ENCODE measurements at regions not wholly inside any gene's neighbourhood (a gene's known extent, or its start where the extent isn't known, plus 50 kb on each side); places are given as distances from the start of the nearest gene placed in this dataset.

- no peak for TF ChIP-seq POLR2A (IDR thresholded peaks at IDR 0.05)
- TF ChIP-seq CTCF (IDR thresholded peaks at IDR 0.05) = no peak
These were observed 227.1 kb downstream of the TEX36 start for GRCh38 chr10:125455855-125456254.
